CD14-positive monocyte (primary cell): ENCODE measurements at regions not wholly inside any gene's neighbourhood (a gene's known extent, or its start where the extent isn't known, plus 50 kb on each side); places are given as distances from the start of the nearest gene placed in this dataset.

ENCODE experiments used
- DNase-seq, 3 donors: peaks; one replicate each; pipeline ENCODE4 v3.0.0-alpha.2; 2011 to 2022
- H2AFZ ChIP-seq: 2 replicates; pipeline ENCODE4 v1.6.0; 2012; ENCODE audit warnings: mild to moderate bottlenecking, low read depth, low read length, inconsistent platforms; ENCODE audit not compliant: insufficient read depth, poor library complexity, severe bottlenecking
- H3K27ac ChIP-seq, 2 donors: 1 replicate in 1 of 2; 2 replicates in 1 of 2; pipeline ENCODE4 v1.5.1; 2012 to 2013; ENCODE audit warnings: low read length in 2 of 2, control low read depth in 1 of 2, inconsistent platforms in 1 of 2, low read depth in 1 of 2, mild to moderate bottlenecking in 1 of 2
- H3K27me3 ChIP-seq, 2 donors: one replicate each; pipeline versions ENCODE4 v1.6.0 to v1.6.1; 2011 to 2013; ENCODE audit warnings: low read length in 2 of 2; ENCODE audit not compliant: control insufficient read depth in 2 of 2, insufficient read depth in 2 of 2
- H3K36me3 ChIP-seq, 2 donors: replicated peaks in 1 of 2; 1 replicate in 1 of 2; 2 replicates in 1 of 2; pipeline versions ENCODE4 v1.5.1 to v1.6.1; 2012 to 2013; ENCODE audit warnings: low read length in 2 of 2, control low read depth in 1 of 2, inconsistent platforms in 1 of 2, mild to moderate bottlenecking in 1 of 2; ENCODE audit not compliant: insufficient read depth in 2 of 2, control insufficient read depth in 1 of 2
- H3K4me1 ChIP-seq, 2 donors: 1 replicate in 1 of 2; 2 replicates in 1 of 2; pipeline versions ENCODE4 v1.5.1 to v1.6.1; 2012 to 2013; ENCODE audit warnings: low read length in 2 of 2, control low read depth in 1 of 2, inconsistent platforms in 1 of 2, mild to moderate bottlenecking in 1 of 2, moderate library complexity in 1 of 2; ENCODE audit not compliant: insufficient read depth in 2 of 2, control insufficient read depth in 1 of 2
- H3K4me2 ChIP-seq: replicated peaks from 2 replicates; pipeline ENCODE3; 2012; ENCODE audit warnings: low read length, moderate library complexity, mild to moderate bottlenecking; ENCODE audit not compliant: poor library complexity, severe bottlenecking; ENCODE audit errors: extremely low read depth
- H3K4me3 ChIP-seq, 3 experiments: fragments of 200-600 bp in 1 of 3; sonication (generic) in 1 of 3; replicated peaks in 1 of 3; 1 replicate in 2 of 3; 2 replicates in 1 of 3; pipeline ENCODE4 v1.5.1; 2011 to 2013; ENCODE audit warnings: low read length in 3 of 3, mild to moderate bottlenecking in 3 of 3, control low read depth in 2 of 3, low read depth in 2 of 3, inconsistent platforms in 1 of 3, moderate library complexity in 1 of 3
- H3K79me2 ChIP-seq: 2 replicates; pipeline ENCODE4 v1.6.0; 2012; ENCODE audit warnings: mild to moderate bottlenecking, control low read depth, inconsistent platforms, low read length, moderate library complexity; ENCODE audit not compliant: insufficient read depth
- H3K9ac ChIP-seq: 2 replicates; pipeline ENCODE4 v1.6.0; 2017; ENCODE audit warnings: low read length, mild to moderate bottlenecking; ENCODE audit not compliant: insufficient read depth, poor library complexity, severe bottlenecking
- H3K9me3 ChIP-seq, 2 donors: replicated peaks in 1 of 2; 1 replicate in 1 of 2; 2 replicates in 1 of 2; pipeline versions ENCODE4 v1.5.1 to v1.6.1; 2012 to 2013; ENCODE audit warnings: low read length in 2 of 2, control low read depth in 1 of 2; ENCODE audit not compliant: control insufficient read depth in 1 of 2, insufficient read depth in 1 of 2
- H4K20me1 ChIP-seq: 2 replicates; pipeline ENCODE4 v1.6.0; 2012; ENCODE audit warnings: mild to moderate bottlenecking, low read length, control low read depth, moderate library complexity; ENCODE audit not compliant: insufficient read depth
- H3K27ac Mint-ChIP-seq, 7 donors: one replicate each; pipeline ENCODE4 v1.8.0; 2020; ENCODE audit warnings: mild to moderate bottlenecking in 7 of 7, mixed read lengths in 7 of 7, moderate library complexity in 6 of 7, inconsistent platforms in 2 of 7
- H3K27me3 Mint-ChIP-seq, 3 donors: one replicate each; pipeline ENCODE4 v1.8.0; 2021 to 2022; ENCODE audit warnings: low read depth in 3 of 3, mild to moderate bottlenecking in 3 of 3, mixed read lengths in 3 of 3, moderate library complexity in 3 of 3, inconsistent platforms in 1 of 3
- H3K36me3 Mint-ChIP-seq, 2 donors: one replicate each; pipeline ENCODE4 v1.8.0; 2020; ENCODE audit warnings: mixed read lengths in 2 of 2, inconsistent platforms in 1 of 2, mild to moderate bottlenecking in 1 of 2
- H3K4me1 Mint-ChIP-seq: one replicate; pipeline ENCODE4 v1.8.0; 2020; ENCODE audit warnings: mild to moderate bottlenecking, mixed read lengths
- H3K4me3 Mint-ChIP-seq, 2 donors: one replicate each; pipeline ENCODE4 v1.8.0; 2020; ENCODE audit warnings: mild to moderate bottlenecking in 2 of 2, mixed read lengths in 2 of 2, moderate library complexity in 1 of 2
- H3K9me3 Mint-ChIP-seq, 7 donors: one replicate each; pipeline ENCODE4 v1.8.0; 2020 to 2022; ENCODE audit warnings: mixed read lengths in 7 of 7, mild to moderate bottlenecking in 6 of 7, moderate library complexity in 6 of 7, inconsistent platforms in 2 of 7
- WGBS: methylation state at CpG from one replicate; pipeline ENCODE4 v1.1.5; 2013; ENCODE audit warnings: missing lambda C conversion rate; ENCODE audit not compliant: insufficient coverage; 5-methylcytosine and 5-hydroxymethylcytosine counted together
- intact Hi-C, 2 donors: fragments of 100-400 bp; cut with micrococcal nuclease; formaldehyde crosslinking; loops; one replicate each; pipeline versions ENCODE4 v1.15.0 to v1.15.1; 2023
- TF ChIP-seq, protein P1 (sequence below): fragments of 200-600 bp; IDR thresholded peaks from one replicate; pipeline ENCODE4 v1.8.0; 2022; ENCODE audit warnings: antibody characterized with exemption, mild to moderate bottlenecking

DNA sequence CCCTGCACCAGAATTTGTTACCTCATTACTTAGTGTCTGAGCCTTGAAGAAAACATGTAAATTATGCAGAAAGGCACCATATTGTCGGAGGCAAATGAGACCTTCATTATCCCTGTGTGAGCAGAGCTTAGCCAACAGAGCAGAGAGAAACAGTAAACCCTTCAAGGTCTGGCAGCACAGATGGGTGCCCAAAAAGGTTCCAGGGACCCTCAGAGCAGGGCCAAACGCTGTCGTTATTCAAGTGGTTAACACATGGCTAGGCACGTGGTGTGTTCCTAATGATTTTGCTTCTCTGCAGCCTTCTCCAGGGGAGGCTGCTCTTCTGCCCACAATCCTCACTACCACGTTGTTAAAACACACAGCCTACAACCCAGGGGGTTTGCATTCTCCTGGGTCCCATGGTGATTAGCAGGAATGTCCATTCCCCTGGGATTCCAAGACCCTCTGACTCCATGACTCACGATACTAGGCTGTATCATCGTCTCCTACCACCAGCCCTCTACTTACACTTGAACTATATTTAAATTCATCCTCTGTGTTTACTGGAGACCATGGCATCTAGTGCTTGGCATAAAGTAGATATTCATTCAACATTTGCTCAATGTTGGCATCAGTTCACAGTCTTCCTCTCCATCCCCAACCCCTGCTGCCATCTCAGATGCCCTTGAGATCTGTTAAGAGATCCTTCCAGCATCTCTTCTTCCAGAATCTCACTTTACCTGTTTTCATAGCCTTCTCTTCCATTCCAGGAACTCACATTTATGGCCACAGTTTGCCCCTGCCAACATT is 174.5 kb upstream of the RAD23B start:
- H3K36me3 Mint-ChIP-seq, result no peaks in the 10 kb centered on the region
- Histone ChIP-seq H3K27ac (no peak overlapping the region), H3K4me2 (no peak overlapping the region), H4K20me1 (no peaks in the 10 kb centered on the region), H3K4me3 (no peak overlapping the region), H3K4me1 (peaks cover 0 to 6% of the 10 kb centered on the region in 2 donors), H3K9ac (no peak overlapping the region), H3K27me3 (no peaks in the 10 kb centered on the region), H2AFZ (no peak overlapping the region), H3K79me2 (no peaks in the 10 kb centered on the region), H3K9me3 (no peaks in the 10 kb centered on the region), H3K36me3 (no peaks in the 10 kb centered on the region)
- H3K27ac Mint-ChIP-seq, result no peak overlapping the region
- peaks cover 0 to 3% (median 0%) of the 10 kb centered on the region in 7 donors for H3K9me3 Mint-ChIP-seq
- WGBS, result 94% methylated on average over 3 of the region's 7 CpGs
- H3K4me1 Mint-ChIP-seq, result peaks cover 13% of the 10 kb centered on the region
- no peak overlapping the region for H3K4me3 Mint-ChIP-seq
- intact Hi-C loops, result no loop called here
- TF ChIP-seq, protein P1, sequence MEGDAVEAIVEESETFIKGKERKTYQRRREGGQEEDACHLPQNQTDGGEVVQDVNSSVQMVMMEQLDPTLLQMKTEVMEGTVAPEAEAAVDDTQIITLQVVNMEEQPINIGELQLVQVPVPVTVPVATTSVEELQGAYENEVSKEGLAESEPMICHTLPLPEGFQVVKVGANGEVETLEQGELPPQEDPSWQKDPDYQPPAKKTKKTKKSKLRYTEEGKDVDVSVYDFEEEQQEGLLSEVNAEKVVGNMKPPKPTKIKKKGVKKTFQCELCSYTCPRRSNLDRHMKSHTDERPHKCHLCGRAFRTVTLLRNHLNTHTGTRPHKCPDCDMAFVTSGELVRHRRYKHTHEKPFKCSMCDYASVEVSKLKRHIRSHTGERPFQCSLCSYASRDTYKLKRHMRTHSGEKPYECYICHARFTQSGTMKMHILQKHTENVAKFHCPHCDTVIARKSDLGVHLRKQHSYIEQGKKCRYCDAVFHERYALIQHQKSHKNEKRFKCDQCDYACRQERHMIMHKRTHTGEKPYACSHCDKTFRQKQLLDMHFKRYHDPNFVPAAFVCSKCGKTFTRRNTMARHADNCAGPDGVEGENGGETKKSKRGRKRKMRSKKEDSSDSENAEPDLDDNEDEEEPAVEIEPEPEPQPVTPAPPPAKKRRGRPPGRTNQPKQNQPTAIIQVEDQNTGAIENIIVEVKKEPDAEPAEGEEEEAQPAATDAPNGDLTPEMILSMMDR, result no peak
- DNase-seq, result no peak
- H3K27me3 Mint-ChIP-seq, result peaks cover 0 to 4% (median 0%) of the 10 kb centered on the region in 3 donors

DNA sequence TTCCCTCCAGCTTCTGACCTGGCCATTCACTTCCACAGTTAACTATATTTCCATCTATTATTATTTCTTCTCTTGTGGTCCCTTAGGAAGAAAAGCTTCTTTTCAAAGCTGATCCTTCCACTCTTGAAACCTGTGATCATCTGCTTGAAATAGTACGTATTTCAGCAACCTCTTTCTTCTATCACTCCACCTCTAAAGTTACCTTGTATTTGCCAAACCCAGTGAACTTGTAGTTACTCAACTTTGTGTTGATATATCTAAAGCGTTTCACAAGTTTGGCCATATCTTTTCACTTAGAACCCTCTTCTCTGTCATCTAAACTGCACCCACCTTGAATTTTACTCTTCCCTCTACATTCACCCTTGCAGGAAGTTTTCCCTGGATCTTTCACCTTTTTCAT is 173.8 kb upstream of the RAD23B start:
- Histone ChIP-seq H3K27ac (no peak overlapping the region), H4K20me1 (no peaks in the 10 kb centered on the region), H3K36me3 (no peaks in the 10 kb centered on the region), H3K4me2 (no peak overlapping the region), H3K4me3 (no peak overlapping the region), H3K4me1 (peaks cover 0 to 7% of the 10 kb centered on the region in 2 donors), H3K9ac (no peak overlapping the region), H2AFZ (no peak overlapping the region), H3K9me3 (no peaks in the 10 kb centered on the region), H3K27me3 (no peaks in the 10 kb centered on the region), H3K79me2 (no peaks in the 10 kb centered on the region)
- WGBS, result 96% methylated on average over 2 of the region's 2 CpGs
- TF ChIP-seq, protein P1, result no peak
- no peak overlapping the region for H3K4me3 Mint-ChIP-seq
- no peaks in the 10 kb centered on the region for H3K36me3 Mint-ChIP-seq
- peaks cover 0 to 3% (median 0%) of the 10 kb centered on the region in 7 donors for H3K9me3 Mint-ChIP-seq
- H3K27ac Mint-ChIP-seq, result no peak overlapping the region
- peaks cover 0 to 4% (median 0%) of the 10 kb centered on the region in 3 donors for H3K27me3 Mint-ChIP-seq
- intact Hi-C loops, result no loop called here
- DNase-seq, result no peak
- H3K4me1 Mint-ChIP-seq, result peaks cover 18% of the 10 kb centered on the region
